Ramos (cell line): ENCODE measurements at regions not wholly inside any gene's neighbourhood (a gene's known extent, or its start where the extent isn't known, plus 50 kb on each side); places are given as distances from the start of the nearest gene placed in this dataset.

ENCODE experiments used
- in situ Hi-C: fragments of 300-500 bp; cut with MboI; formaldehyde crosslinking; loops from one replicate; pipeline ENCODE4 v1.14.3; 2022; ENCODE audit warnings: low sequenced_read_pairs; ENCODE audit not compliant: unreplicated experiment

DNA sequence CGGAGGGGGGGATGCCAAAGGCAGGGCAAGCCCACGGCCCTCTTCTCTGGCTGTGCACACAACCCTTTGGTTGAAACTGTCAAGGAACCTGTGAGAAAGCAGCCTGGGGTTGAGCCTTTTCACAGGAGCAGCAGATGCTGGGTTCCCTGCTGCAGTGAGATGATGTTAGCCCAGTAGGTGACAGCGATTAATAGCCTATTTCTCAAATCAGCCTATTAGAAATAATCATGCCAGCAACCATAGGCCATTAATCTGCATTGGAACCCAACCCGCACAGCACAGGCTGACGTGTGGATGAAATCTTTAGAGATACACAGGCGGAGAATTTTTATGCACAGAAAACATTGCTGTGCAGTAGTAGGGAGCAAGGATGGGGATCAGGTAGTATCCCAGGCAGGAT lies 637.5 kb downstream of the AJAP1 start:
- in situ Hi-C loops = no loop called here

GRCh38 chr1:5287178-5288150 lies 633.1 kb downstream of the AJAP1 start:
- in situ Hi-C loops = no loop called here

DNA sequence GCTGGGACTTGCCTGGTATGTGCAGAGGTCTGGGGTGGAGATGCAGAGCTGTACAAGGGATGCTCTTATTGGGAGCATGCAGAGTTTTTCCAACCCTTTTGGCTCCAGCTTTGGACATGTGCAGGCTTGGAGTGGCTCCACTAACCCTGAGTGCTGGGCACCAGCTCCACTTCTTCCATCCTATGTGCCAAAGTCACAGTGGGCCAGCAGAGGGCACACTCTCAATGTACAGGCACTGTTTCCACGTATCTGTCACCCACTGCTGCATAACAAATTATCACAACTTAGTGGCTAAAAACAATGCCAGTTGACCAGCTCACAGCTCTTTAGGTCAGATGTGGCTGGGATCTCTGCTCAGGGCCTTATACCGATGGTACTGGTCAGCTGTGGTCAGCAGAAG lies 631.8 kb downstream of the AJAP1 start:
- in situ Hi-C loops = no loop called here

DNA sequence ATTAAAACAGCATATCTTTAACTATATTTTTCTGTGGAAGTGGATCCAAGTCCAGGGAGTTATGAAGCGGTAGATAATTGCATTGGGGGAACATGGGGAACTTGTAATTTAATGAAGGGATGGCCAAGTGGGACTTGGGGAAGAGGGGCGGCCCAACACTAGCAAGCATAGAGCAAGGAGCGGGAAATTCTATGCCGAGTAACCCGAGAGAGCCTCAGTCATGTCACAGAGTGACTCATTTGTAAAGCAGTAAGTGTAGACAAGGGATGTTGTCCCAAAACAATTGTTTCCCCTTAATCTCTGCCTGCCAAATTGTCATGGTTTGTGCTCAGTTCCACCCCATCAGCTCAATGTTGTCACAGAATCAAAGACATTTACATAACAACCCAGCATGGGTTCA lies 620.1 kb downstream of the AJAP1 start:
- in situ Hi-C loops = no loop called here

- in situ Hi-C loops = no loop called here
Observed at GRCh38 chr1:5273280-5274003, 619.0 kb downstream of the AJAP1 start.

DNA sequence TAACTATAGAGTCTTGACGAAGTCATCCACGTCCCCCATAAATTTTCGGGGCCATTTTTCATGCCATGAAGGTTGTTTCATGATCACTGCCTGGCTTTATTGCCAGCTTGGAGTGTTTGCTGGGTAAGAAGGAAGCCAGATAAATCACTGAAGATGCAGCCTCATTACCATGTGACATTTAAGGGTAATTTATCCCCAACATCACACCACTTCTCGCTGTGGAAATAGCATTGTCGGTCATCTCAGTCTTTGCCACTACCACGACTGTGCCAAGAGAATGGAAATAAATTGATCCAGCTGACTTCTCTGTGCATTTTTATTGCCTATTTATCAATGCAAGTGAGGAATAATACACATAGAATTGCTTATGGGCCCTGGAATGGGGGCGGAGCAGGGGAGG lies 617.9 kb downstream of the AJAP1 start:
- in situ Hi-C loops = no loop called here

DNA sequence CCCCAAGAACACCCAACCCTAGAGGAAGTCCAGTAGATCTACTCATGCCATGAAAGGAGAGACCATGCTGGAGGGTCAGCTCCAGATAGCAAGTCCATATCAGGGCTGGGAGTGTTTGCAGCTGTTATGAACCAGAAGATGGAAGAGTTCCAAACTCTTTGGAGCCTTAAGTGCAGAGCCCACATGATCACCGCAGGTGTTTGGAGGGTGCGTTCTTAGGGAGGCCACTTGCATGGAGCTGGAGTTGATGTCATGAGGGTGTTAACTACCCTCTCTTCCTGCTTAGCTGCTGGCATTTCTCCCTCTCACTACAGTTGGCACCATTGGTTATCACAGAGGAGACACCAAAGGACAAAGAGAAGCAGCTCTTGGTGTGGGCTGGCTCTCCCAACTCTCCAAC lies 616.9 kb downstream of the AJAP1 start:
- in situ Hi-C loops = no loop called here

DNA sequence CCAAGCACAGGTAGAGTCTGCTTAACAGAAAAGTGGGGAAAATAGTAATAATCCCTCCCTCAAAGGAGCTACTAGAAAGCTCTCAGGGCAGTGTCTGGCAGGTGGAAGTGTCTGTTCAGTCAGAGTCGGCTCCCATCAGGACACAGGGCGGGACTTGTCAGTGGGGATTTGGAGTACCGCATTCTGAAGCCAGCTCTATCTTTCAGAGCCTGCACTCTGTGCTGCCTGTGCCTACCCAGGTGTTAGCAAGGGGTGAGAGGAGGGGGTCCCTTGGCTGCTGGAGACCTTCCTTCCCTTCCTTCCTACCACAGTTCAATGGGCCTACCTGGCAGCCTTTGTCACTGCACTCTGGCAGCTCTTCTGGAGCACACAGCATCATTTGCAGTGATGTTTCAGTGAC lies 615.5 kb downstream of the AJAP1 start:
- in situ Hi-C loops = no loop called here

GRCh38 chr1:5267603-5268235 lies 613.3 kb downstream of the AJAP1 start:
- in situ Hi-C loops = no loop called here

DNA sequence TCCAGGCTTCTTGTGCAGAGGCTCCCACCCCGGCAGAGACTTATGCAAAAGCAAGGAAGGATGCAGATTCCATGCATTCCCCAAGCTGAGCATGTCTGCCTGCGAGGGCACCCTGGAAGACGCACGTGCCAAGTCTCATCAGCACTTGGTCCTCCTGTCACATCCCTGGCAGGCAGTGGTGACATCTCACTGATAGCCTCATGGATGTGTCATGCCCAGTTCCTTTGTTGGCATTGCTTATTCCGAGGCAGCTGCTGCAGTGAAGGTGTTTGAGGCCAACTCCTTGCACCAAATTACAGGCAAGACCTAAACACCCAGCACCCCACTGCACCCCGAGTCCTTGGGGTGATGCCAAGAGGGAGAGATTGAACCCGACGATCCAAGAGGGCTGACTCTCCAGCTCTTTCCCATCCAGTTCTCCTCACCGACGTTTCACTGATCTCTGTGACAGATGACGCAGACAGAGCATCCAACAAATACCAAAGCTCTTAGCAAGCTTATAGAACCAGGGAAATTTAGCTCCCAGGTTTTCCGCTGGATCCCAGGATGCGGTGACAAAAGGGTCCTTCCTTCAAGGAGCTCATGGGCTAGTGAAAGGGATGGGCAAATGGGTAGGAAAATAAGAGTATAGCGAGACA lies 611.1 kb downstream of the AJAP1 start:
- in situ Hi-C loops = no loop called here

DNA sequence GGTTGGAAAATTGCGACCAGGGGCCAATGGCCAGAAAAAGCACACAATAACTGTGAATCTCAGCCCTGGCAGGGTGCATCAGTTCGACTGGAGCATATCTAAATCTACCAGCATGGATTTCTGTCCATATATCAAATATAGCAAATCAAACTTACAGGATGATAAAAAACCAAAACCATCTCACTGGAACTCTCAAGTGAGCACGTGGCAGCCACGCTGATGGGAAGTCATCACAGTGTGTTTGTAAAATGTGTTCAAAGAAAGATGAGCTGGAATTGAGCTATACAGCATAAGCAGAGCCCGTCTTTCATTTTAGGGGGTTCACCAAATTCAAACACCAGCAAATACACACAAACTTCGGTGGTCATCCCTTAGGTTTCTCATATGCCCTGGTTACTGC lies 610.1 kb downstream of the AJAP1 start:
- in situ Hi-C loops = no loop called here

GRCh38 chr1:5256793-5257192 lies 602.4 kb downstream of the AJAP1 start:
- in situ Hi-C loops = no loop called here

DNA sequence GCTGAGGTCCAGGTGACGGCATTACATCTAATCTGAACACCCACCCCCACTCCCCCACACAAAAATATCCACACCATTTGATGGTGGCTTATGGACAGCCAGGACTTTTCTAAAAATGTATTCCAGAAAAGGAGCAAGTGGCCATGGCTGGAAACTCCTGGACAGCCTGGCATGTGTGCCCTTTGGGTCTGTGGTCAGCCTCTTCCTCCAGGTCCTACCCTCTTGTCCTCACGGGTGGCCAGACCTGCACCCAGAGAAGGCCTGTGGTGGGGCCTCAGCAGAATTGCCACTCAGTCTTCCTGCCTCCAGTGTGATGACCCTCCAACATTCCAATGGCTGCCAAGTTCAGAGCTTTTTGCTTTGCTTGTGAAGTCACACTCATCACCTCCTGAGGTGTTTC lies 600.6 kb downstream of the AJAP1 start:
- in situ Hi-C loops = no loop called here

DNA sequence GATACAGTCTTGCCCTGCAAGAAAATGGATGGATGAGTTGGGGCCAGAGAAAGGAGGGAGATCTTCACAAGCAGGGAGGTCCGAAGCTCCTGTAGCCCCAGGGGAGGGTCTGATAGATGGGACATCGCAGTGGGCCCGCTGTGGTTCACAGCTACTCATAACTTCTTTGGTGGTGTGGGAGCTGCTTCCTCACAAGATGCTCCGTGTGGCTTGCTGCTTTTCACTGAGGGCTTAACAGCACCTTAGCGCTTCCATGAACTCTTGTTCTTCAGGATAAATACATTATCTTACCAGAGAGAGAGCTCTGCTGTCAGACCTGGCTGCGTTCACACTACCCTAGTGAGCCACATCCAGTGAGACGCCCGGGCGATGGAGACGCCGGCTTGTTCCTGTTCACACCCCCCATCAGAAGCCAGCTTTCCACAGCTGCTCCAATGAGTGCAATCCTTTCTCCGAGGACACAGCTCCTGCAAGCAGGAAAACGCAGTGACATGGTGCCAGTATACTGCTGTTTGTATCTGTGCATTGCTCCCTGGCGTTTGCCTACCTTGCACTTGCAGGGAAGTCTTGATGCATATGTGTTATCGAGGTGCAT lies 599.8 kb downstream of the AJAP1 start:
- in situ Hi-C loops = no loop called here

DNA sequence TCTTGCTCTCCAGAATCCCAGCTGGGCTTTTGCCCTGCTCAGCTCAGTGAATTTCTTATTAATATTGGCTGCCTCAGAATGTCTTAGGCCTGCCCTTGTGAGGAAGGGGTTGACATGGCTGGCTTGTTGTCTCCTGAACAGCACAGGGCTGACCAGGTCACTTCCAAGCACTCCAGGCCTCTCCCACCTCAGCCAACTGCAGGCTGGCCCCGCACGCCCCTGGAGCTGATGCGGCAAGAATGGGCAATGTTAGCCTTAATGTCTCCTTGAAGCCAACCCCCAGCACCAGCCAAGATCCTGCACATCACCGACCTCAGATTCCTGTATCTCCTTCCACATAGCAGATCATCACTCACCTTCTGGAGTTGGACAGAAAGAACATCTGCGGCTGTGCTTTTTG lies 598.6 kb downstream of the AJAP1 start:
- in situ Hi-C loops = no loop called here

- in situ Hi-C loops = no loop called here
Observed at GRCh38 chr1:5250336-5250735, 595.9 kb downstream of the AJAP1 start.

DNA sequence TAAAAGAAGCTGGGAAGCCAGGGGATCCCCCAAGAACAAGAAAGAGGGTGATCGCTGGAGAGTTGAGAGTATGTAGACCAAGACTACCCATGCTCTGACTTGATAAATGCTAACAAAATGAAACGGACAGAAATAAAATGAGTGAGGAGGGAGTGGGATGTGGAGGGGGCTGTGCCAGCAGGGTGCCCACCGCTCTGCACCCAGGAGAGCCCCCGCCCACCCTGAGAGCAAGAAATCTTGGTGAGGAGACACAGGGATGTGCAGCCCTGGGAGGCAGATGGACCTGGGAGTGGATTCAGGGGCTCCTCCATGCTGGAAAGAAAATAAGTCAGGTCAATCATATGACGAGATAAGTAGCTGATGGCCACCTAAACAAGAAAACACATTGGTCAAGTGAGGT lies 590.9 kb downstream of the AJAP1 start:
- in situ Hi-C loops = no loop called here

DNA sequence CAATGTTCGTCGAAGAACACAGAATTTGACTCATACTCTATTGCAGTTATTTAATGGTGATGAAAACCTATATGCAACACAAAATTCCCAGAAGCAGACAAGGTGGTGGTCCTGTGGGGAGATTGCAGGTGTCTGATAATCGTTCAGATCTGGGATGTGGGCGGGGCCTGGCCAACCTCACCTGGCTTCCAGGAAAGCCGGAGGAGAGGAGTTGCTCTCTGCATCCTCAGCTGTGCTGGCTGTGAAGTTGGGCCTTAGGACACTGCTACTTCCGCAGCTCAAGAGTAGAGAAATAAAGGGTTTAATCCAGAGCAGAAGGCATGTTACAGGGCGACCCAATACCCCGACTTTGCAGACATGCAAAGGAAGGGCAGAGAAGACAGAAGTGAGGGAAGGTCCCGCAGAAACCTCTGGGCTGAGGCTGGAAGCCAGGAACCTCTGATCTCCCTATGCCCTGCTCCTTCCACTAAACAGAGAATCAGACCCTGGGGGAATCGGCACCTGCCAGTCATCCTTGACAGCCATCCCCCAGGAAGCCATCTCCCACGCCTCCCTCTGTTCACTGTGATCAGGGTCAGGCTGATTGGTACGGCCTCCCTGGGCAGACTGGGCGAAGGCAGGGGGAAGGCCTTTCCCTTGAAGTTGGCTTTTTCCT lies 590.3 kb downstream of the AJAP1 start:
- in situ Hi-C loops = no loop called here

GRCh38 chr1:5242850-5243249 lies 588.4 kb downstream of the AJAP1 start:
- in situ Hi-C loops = no loop called here

DNA sequence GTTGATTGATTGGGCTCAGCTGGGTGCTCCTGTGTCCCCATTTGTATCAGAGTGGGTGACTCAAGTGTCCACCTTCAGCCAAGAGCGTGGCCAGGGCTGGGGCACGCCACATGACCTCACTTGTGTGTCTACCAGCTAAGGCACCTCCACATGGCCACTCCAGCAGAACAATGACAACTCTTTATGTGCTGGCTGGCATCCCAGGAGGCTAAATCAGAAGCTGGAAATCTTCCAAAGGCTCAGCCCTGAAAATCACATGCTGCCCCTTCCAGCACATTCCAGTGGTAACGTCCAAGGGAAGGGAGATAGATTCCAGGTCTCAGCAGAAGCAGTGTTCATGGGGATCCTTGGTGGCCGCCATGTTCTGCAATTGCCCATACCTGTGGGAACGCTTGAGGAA lies 585.5 kb downstream of the AJAP1 start:
- in situ Hi-C loops = no loop called here
